ENCODE measurements at regions not wholly inside any gene's neighbourhood (a gene's known extent, or its start where the extent isn't known, plus 50 kb on each side); places are given as distances from the start of the nearest gene placed in this dataset.

- ChIA-PET CTCF (no interaction called here), POLR2A (no interaction called here)
- TF ChIP-seq CTCF (IDR thresholded peaks at IDR 0.05; ENCODE audit: control extremely low read depth, extremely low read depth, low read depth, missing control alignments) = no peak
- no peak for DNase-seq (ENCODE audit: extremely low spot score)
These were observed 215.9 kb upstream of the LRRC3B start for GRCh38 chr3:26406636-26407035.

- TF ChIP-seq CTCF (IDR thresholded peaks at IDR 0.05; ENCODE audit: control extremely low read depth, extremely low read depth, low read depth, missing control alignments) = no peak
- DNase-seq (ENCODE audit: extremely low spot score) = no peak
- ChIA-PET CTCF (no interaction called here), POLR2A (no interaction called here)
These were observed 204.0 kb upstream of the LRRC3B start for GRCh38 chr3:26418553-26418952.

DNA sequence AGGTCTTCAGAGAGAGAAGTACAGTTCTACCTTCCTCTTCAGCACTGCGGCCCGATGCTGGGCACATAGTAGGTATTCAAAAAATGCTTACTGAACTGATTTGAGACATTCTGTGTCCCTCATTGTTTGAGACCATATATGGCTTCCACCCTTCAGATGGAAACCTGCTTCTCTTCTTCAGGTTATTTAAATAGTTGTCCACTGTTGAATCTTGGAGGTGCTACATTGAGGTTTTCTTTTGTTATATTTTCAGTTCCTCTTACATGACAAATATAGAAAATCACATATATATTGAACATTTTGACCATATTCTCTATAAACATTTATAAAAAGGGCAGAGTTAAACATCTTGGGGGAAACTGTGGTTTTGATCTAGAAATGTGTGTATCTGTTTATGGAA is 200.2 kb upstream of the LRRC3B start:
- no peak for TF ChIP-seq CTCF (IDR thresholded peaks at IDR 0.05; ENCODE audit: control extremely low read depth, extremely low read depth, low read depth, missing control alignments)
- no peak for DNase-seq (ENCODE audit: extremely low spot score)
- POLR2A ChIA-PET = no interaction called here
- CTCF ChIA-PET = no interaction called here

DNA sequence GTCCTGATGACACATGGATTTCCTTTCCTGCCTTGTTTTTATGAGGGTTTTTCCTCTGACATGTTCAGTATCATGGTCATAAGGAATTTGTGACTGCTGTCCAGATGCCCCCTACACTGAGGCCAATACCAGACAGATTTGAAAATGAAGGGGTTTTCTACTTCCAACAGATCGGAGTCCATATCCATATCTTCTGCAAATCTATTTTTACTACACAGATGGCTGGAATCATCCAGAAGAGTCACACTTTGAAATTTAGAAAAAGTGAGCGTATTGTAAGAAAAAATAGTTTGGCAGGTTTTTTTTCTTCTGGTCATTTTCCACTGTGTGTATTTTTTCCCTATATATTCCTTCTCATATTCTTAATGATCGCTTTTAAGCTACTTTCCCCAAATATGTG is 197.5 kb upstream of the LRRC3B start:
- DNase-seq (ENCODE audit: extremely low spot score) = no peak
- ChIA-PET CTCF (interaction anchor here (1.1 kb wide), 1 partner anchor 16 kb away, joined by 3 read pairs; no protein-coding TSS in a partner anchor), POLR2A (no interaction called here)
- TF ChIP-seq CTCF (IDR thresholded peaks at IDR 0.05; ENCODE audit: control extremely low read depth, extremely low read depth, low read depth, missing control alignments) = no peak

GRCh38 chr3:26428992-26429391 is 193.6 kb upstream of the LRRC3B start:
- DNase-seq (ENCODE audit: extremely low spot score) = no peak
- no peak for TF ChIP-seq CTCF (IDR thresholded peaks at IDR 0.05; ENCODE audit: control extremely low read depth, extremely low read depth, low read depth, missing control alignments)
- ChIA-PET POLR2A (no interaction called here), CTCF (interaction anchor here (1.5 kb wide), 1 partner anchor 11 kb away, joined by 3 read pairs; no protein-coding TSS in a partner anchor)

DNA sequence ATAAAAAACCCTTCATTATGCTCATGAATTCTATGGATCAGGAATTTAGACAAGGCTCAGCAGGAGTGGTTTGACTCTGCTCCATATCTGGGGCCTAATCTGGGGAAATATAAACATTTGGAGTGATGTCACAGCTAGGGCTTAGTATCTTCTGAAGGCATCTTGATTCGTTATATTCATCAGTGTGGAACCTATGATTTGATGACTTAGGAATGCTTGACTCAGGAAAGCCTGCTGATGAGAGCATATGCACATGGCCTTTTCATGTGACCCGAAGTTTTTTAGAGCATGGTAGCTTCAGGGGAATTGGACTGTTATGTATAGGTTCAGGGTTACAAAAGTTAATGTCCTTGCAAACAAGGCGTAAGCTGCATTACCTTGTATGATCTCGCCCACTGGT is 184.9 kb upstream of the LRRC3B start:
- TF ChIP-seq CTCF (IDR thresholded peaks at IDR 0.05; ENCODE audit: control extremely low read depth, extremely low read depth, low read depth, missing control alignments) = no peak
- DNase-seq (ENCODE audit: extremely low spot score) = no peak
- POLR2A ChIA-PET = no interaction called here
- CTCF ChIA-PET = no interaction called here

DNA sequence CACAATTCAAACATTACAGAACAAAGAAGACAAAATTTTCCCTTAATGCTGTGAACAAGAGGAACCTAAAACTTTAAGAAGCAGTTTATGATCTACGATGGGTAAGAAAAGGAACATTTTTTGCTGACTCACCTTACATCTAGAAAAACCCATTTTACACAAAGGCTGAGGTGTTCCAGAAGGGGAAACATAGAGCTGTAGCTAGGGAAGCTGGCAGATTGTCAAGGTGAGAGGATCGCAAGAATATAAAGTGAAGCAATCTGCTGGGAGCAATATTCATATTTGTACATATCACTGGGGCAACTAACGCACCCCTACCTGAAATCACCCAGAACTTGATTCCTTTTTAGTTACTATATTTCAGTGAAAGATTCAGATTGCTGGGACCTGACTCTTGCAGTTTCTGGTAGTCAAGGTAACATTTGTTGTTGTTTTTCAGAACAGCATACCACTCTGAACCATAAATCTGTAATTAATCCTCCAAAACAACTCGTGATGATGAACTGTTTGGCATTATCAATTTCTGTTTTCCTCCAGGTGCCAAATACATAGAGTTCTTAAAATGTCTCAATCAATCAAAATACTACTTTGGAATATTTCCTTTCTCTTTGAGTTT is 184.1 kb upstream of the LRRC3B start:
- ChIA-PET CTCF (no interaction called here), POLR2A (no interaction called here)
- DNase-seq (ENCODE audit: extremely low spot score) = no peak
- no peak for TF ChIP-seq CTCF (IDR thresholded peaks at IDR 0.05; ENCODE audit: control extremely low read depth, extremely low read depth, low read depth, missing control alignments)
